ENCODE measurements at regions not wholly inside any gene's neighbourhood (a gene's known extent, or its start where the extent isn't known, plus 50 kb on each side); places are given as distances from the start of the nearest gene placed in this dataset.

DNA sequence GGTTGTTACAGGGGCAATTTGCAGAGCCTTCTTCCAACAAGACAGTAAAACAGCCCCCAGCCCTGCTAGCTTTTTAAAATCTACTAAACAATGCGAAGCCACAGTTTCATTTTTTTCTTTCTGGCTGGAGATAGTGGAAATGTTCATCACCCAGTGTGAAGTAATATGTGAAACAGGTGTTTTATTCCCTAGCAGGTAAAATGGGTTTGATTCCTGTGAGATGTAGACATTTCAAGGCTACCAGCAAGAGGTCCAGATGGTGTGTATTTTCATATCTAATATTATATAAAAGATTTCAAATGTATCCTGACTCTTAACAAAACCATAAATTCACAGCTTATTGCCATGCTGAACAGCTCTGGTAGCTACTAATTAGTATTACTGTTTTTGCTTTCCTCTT, 160.3 kb downstream of the SATB1 start:
- Histone ChIP-seq H3K27ac (ENCODE audit: low read depth) (no peak overlapping the region), H3K4me1 (ENCODE audit: insufficient read depth) (0 out of 2 replicates have a peak, but pooled peaks cover 5% of the 10 kb centered on the region), H3K79me2 (replicated peaks; ENCODE audit: insufficient read depth) (no peaks in the 10 kb centered on the region), H3K4me3 (no peak overlapping the region), H3K36me3 (ENCODE audit: insufficient read depth) (no peaks in the 10 kb centered on the region), H3F3A (replicated peaks; ENCODE audit: low read depth) (no peaks in the 10 kb centered on the region), H3K9me2 (ENCODE audit: insufficient read depth) (no peaks in the 10 kb centered on the region), H4K20me1 (replicated peaks; ENCODE audit: insufficient read depth) (no peaks in the 10 kb centered on the region), H3K27me3 (ENCODE audit: insufficient read depth) (no peaks in the 10 kb centered on the region), H3K4me2 (no peak overlapping the region), H2AFZ (no peak overlapping the region)
- Mint-ChIP-seq H3K4me1 (no peaks in the 10 kb centered on the region), H3K27me3 (ENCODE audit: insufficient read depth, low read depth, poor library complexity) (no peaks in the 10 kb centered on the region), H3K36me3 (ENCODE audit: low read depth) (no peaks in the 10 kb centered on the region), H3K27ac (no peak overlapping the region), H3K4me3 (no peak overlapping the region), H3K9me3 (no peaks in the 10 kb centered on the region)
- DNase-seq (ENCODE audit: low spot score) (no peak), ATAC-seq (no peak)
- TF ChIP-seq, protein P1, sequence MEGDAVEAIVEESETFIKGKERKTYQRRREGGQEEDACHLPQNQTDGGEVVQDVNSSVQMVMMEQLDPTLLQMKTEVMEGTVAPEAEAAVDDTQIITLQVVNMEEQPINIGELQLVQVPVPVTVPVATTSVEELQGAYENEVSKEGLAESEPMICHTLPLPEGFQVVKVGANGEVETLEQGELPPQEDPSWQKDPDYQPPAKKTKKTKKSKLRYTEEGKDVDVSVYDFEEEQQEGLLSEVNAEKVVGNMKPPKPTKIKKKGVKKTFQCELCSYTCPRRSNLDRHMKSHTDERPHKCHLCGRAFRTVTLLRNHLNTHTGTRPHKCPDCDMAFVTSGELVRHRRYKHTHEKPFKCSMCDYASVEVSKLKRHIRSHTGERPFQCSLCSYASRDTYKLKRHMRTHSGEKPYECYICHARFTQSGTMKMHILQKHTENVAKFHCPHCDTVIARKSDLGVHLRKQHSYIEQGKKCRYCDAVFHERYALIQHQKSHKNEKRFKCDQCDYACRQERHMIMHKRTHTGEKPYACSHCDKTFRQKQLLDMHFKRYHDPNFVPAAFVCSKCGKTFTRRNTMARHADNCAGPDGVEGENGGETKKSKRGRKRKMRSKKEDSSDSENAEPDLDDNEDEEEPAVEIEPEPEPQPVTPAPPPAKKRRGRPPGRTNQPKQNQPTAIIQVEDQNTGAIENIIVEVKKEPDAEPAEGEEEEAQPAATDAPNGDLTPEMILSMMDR (conservative IDR thresholded peaks at IDR 0.05; ENCODE audit: low read depth in 2 of 2) = no peak
- TF ChIP-seq, protein P2, sequence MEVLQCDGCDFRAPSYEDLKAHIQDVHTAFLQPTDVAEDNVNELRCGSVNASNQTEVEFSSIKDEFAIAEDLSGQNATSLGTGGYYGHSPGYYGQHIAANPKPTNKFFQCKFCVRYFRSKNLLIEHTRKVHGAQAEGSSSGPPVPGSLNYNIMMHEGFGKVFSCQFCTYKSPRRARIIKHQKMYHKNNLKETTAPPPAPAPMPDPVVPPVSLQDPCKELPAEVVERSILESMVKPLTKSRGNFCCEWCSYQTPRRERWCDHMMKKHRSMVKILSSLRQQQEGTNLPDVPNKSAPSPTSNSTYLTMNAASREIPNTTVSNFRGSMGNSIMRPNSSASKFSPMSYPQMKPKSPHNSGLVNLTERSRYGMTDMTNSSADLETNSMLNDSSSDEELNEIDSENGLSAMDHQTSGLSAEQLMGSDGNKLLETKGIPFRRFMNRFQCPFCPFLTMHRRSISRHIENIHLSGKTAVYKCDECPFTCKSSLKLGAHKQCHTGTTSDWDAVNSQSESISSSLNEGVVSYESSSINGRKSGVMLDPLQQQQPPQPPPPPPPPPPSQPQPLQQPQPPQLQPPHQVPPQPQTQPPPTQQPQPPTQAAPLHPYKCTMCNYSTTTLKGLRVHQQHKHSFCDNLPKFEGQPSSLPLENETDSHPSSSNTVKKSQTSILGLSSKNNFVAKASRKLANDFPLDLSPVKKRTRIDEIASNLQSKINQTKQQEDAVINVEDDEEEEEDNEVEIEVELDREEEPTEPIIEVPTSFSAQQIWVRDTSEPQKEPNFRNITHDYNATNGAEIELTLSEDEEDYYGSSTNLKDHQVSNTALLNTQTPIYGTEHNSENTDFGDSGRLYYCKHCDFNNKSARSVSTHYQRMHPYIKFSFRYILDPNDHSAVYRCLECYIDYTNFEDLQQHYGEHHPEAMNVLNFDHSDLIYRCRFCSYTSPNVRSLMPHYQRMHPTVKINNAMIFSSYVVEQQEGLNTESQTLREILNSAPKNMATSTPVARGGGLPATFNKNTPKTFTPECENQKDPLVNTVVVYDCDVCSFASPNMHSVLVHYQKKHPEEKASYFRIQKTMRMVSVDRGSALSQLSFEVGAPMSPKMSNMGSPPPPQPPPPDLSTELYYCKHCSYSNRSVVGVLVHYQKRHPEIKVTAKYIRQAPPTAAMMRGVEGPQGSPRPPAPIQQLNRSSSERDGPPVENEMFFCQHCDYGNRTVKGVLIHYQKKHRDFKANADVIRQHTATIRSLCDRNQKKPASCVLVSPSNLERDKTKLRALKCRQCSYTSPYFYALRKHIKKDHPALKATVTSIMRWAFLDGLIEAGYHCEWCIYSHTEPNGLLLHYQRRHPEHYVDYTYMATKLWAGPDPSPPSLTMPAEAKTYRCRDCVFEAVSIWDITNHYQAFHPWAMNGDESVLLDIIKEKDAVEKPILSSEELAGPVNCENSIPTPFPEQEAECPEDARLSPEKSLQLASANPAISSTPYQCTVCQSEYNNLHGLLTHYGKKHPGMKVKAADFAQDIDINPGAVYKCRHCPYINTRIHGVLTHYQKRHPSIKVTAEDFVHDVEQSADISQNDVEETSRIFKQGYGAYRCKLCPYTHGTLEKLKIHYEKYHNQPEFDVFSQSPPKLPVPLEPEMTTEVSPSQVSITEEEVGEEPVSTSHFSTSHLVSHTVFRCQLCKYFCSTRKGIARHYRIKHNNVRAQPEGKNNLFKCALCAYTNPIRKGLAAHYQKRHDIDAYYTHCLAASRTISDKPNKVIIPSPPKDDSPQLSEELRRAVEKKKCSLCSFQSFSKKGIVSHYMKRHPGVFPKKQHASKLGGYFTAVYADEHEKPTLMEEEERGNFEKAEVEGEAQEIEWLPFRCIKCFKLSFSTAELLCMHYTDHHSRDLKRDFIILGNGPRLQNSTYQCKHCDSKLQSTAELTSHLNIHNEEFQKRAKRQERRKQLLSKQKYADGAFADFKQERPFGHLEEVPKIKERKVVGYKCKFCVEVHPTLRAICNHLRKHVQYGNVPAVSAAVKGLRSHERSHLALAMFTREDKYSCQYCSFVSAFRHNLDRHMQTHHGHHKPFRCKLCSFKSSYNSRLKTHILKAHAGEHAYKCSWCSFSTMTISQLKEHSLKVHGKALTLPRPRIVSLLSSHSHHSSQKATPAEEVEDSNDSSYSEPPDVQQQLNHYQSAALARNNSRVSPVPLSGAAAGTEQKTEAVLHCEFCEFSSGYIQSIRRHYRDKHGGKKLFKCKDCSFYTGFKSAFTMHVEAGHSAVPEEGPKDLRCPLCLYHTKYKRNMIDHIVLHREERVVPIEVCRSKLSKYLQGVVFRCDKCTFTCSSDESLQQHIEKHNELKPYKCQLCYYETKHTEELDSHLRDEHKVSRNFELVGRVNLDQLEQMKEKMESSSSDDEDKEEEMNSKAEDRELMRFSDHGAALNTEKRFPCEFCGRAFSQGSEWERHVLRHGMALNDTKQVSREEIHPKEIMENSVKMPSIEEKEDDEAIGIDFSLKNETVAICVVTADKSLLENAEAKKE (CRISPR knock-in tag; IDR thresholded peaks at IDR 0.05) = no peak
- TF ChIP-seq ZNF114 (CRISPR knock-in tag; IDR thresholded peaks at IDR 0.05) = no peak
- TF ChIP-seq EZH2 (IDR thresholded peaks at IDR 0.05; ENCODE audit: low read depth, unreplicated experiment) = no peak
- TF ChIP-seq, protein P3, sequence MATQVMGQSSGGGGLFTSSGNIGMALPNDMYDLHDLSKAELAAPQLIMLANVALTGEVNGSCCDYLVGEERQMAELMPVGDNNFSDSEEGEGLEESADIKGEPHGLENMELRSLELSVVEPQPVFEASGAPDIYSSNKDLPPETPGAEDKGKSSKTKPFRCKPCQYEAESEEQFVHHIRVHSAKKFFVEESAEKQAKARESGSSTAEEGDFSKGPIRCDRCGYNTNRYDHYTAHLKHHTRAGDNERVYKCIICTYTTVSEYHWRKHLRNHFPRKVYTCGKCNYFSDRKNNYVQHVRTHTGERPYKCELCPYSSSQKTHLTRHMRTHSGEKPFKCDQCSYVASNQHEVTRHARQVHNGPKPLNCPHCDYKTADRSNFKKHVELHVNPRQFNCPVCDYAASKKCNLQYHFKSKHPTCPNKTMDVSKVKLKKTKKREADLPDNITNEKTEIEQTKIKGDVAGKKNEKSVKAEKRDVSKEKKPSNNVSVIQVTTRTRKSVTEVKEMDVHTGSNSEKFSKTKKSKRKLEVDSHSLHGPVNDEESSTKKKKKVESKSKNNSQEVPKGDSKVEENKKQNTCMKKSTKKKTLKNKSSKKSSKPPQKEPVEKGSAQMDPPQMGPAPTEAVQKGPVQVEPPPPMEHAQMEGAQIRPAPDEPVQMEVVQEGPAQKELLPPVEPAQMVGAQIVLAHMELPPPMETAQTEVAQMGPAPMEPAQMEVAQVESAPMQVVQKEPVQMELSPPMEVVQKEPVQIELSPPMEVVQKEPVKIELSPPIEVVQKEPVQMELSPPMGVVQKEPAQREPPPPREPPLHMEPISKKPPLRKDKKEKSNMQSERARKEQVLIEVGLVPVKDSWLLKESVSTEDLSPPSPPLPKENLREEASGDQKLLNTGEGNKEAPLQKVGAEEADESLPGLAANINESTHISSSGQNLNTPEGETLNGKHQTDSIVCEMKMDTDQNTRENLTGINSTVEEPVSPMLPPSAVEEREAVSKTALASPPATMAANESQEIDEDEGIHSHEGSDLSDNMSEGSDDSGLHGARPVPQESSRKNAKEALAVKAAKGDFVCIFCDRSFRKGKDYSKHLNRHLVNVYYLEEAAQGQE (IDR thresholded peaks at IDR 0.05; ENCODE audit: unreplicated experiment) = no peak
- TF ChIP-seq EZH2phosphoT487 (IDR thresholded peaks at IDR 0.05; ENCODE audit: unreplicated experiment) = no peak
- TF ChIP-seq NANOG (IDR thresholded peaks at IDR 0.05; ENCODE audit: borderline replicate concordance) = no peak
